ENCODE measurements at regions not wholly inside any gene's neighbourhood (a gene's known extent, or its start where the extent isn't known, plus 50 kb on each side); places are given as distances from the start of the nearest gene placed in this dataset.
"Not testable (repeated sequence)": the region's sequence is repeated elsewhere in the genome, so short reads cannot be mapped to it uniquely, and the experiment has no call there.

- Histone ChIP-seq H3K4me3 (no peak overlapping the region), H3K9me3 (no peaks in the 10 kb centered on the region), H3K4me1 (peaks cover 0 to 21% (median 2%) of the 10 kb centered on the region in 3 donors), H3K36me3 (no peaks in the 10 kb centered on the region), H3K27ac (no peak overlapping the region), H3K27me3 (no peaks in the 10 kb centered on the region)
- TF ChIP-seq EP300 (IDR thresholded peaks at IDR 0.05) (no peak), POLR2AphosphoS5 (IDR thresholded peaks at IDR 0.05) (no peak), POLR2A (IDR thresholded peaks at IDR 0.05) (no peak)
- TF ChIP-seq, protein P1, sequence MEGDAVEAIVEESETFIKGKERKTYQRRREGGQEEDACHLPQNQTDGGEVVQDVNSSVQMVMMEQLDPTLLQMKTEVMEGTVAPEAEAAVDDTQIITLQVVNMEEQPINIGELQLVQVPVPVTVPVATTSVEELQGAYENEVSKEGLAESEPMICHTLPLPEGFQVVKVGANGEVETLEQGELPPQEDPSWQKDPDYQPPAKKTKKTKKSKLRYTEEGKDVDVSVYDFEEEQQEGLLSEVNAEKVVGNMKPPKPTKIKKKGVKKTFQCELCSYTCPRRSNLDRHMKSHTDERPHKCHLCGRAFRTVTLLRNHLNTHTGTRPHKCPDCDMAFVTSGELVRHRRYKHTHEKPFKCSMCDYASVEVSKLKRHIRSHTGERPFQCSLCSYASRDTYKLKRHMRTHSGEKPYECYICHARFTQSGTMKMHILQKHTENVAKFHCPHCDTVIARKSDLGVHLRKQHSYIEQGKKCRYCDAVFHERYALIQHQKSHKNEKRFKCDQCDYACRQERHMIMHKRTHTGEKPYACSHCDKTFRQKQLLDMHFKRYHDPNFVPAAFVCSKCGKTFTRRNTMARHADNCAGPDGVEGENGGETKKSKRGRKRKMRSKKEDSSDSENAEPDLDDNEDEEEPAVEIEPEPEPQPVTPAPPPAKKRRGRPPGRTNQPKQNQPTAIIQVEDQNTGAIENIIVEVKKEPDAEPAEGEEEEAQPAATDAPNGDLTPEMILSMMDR (IDR thresholded peaks at IDR 0.05), result no peak
- WGBS, 2 donors (ENCODE audit: low coverage in 1 of 2), result 75 to 87% methylated on average over 7 to 8 of the region's 14 CpGs
- no peak for ATAC-seq
Observed at GRCh38 chr14:30272848-30273832, 285.8 kb upstream of the G2E3 start.

DNA sequence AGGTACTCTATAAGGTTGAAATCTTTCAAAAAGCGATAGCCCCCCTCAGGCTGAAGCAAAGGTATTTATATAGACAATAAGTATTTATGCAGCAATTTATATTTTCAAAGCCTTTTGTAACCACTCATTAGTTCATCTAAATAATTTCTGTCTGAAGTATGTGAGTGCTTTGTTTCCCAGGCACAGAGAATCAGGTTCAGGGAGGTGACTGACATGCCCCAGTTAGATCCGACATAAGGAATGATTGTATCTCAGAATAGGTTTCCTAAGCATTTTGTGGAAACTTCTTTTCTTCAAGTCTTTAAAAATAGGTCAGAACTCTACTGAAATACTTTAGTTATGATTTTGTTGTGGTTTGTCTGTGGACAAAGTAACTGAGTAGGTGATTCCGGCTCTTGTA is 283.4 kb upstream of the G2E3 start:
- H3K27ac ChIP-seq, result no peak overlapping the region
- 93 to 94% methylated on average over 3 of the region's 3 CpGs for WGBS, 2 donors (ENCODE audit: low coverage in 1 of 2)
- H3K9me3 ChIP-seq, result no peaks in the 10 kb centered on the region
- TF ChIP-seq EP300 (IDR thresholded peaks at IDR 0.05) (no peak), POLR2AphosphoS5 (IDR thresholded peaks at IDR 0.05) (no peak), POLR2A (IDR thresholded peaks at IDR 0.05) (no peak)
- TF ChIP-seq, protein P1 (IDR thresholded peaks at IDR 0.05), result no peak
- no peaks in the 10 kb centered on the region for H3K27me3 ChIP-seq
- no peak for ATAC-seq
- peaks cover 0 to 15% (median under 1%) of the 10 kb centered on the region in 3 donors for H3K4me1 ChIP-seq
- no peak overlapping the region for H3K4me3 ChIP-seq
- H3K36me3 ChIP-seq, result no peaks in the 10 kb centered on the region

DNA sequence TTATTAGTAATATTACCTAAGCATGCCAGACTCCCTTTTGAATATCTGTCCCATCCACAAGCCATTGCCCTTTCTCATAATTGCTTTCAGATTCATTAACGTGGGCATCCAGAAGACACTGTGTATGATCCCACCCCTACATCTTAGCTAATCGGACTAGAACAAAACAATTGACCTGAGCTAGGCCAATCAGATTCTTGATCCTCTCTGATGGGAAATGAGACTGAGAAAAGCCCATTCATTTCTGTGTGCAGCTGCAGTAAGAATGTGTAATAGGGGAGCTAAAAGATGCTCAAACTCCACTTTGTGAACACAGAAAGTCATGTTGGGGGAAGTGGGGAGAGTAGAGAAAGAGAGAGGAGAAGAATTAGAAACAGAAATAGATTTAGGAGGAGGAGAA is 281.7 kb upstream of the G2E3 start:
- H3K9me3 ChIP-seq, result no peaks in the 10 kb centered on the region
- WGBS, 2 donors (ENCODE audit: low coverage in 1 of 2), result 77 to 88% methylated on average over 1 to 2 of the region's 2 CpGs
- ATAC-seq, result no peak
- no peaks in the 10 kb centered on the region for H3K4me1 ChIP-seq
- no peaks in the 10 kb centered on the region for H3K36me3 ChIP-seq
- no peak overlapping the region for H3K4me3 ChIP-seq
- no peaks in the 10 kb centered on the region for H3K27me3 ChIP-seq
- H3K27ac ChIP-seq, result no peak overlapping the region
- TF ChIP-seq POLR2A (IDR thresholded peaks at IDR 0.05), result no peak
- TF ChIP-seq, protein P1 (IDR thresholded peaks at IDR 0.05), result no peak

GRCh38 chr14:30278856-30279255 is 280.1 kb upstream of the G2E3 start:
- H3K36me3 ChIP-seq, H3K9me3 ChIP-seq, H3K4me3 ChIP-seq, ATAC-seq, H3K4me1 ChIP-seq, H3K27me3 ChIP-seq, H3K27ac ChIP-seq: not testable (repeated sequence)
- WGBS, 2 donors (ENCODE audit: low coverage in 1 of 2), result 97 to 100% methylated on average over 1 to 2 of the region's 2 CpGs

DNA sequence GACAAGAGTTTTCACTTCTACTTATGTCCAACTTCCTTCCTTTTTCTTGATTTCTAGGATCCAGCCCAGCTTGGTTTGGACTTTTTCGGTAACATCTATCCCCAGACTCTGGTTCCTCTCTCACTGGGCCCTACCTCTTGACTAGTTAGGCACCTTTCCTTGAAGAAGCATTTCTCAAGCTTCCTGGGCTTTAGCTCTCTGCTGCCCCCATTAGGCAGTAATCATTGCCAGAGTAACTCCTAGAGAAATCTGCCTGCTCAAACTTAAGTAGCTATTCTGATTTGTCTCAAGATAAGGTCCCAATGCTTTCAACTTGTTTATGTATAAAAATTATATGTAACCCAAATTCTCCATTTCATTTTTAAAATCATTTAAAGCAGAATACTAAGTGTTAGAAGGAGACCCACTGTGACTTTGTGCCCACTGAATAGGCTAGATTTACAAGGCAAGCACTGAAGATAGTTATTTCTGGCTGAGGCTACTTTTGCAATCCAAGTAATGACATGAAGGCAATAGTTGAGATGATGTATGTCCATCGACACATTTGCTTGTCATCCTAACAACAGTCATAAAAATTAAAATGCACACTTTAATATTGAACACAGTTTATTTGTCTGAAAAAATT is 275.0 kb upstream of the G2E3 start:
- WGBS, 2 donors (ENCODE audit: low coverage in 1 of 2), result 63 to 69% methylated on average over 2 of the region's 2 CpGs
- H3K4me1 ChIP-seq, result no peaks in the 10 kb centered on the region
- no peaks in the 10 kb centered on the region for H3K27me3 ChIP-seq
- TF ChIP-seq POLR2AphosphoS5 (IDR thresholded peaks at IDR 0.05), result no peak
- no peak for TF ChIP-seq POLR2A (IDR thresholded peaks at IDR 0.05)
- TF ChIP-seq EP300 (IDR thresholded peaks at IDR 0.05), result no peak
- TF ChIP-seq, protein P1 (IDR thresholded peaks at IDR 0.05), result peak; percentile 9 to 53 (median 30)
- no peak overlapping the region for H3K27ac ChIP-seq
- ATAC-seq, result no peak
- H3K9me3 ChIP-seq, result no peaks in the 10 kb centered on the region
- H3K36me3 ChIP-seq, result no peaks in the 10 kb centered on the region
- no peak overlapping the region for H3K4me3 ChIP-seq

Data from gastroesophageal sphincter (tissue), 4 donors.